ENCODE measurements at regions not wholly inside any gene's neighbourhood (a gene's known extent, or its start where the extent isn't known, plus 50 kb on each side); places are given as distances from the start of the nearest gene placed in this dataset.

DNA sequence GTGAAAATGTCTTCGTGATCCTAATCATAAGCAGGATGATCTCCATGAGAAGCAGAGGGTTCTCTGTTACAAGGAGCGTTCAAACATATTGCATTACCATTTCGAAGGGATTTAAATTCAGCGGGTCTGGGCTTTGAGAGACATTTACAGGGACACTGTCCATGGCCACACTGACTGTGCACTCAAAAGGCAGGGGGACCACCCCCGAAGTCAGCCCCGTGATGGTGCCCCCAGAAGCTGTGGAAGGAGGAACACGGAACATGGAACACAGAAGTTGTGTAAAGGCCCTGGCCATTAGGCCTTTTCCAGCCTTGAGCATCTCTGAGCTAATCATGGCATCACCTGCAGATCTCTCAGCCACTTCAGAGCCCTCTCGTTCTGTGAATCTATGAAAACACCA lies 268.4 kb upstream of the MYT1L start:
- 75 to 79% methylated on average over 7 to 8 of the region's 8 CpGs for WGBS, 2 donors
- intact Hi-C loops (cut with DNase I): loop anchor here (5.0 kb wide), 1 partner anchor 43 kb away; no protein-coding TSS in a partner anchor
- ATAC-seq: no peak

DNA sequence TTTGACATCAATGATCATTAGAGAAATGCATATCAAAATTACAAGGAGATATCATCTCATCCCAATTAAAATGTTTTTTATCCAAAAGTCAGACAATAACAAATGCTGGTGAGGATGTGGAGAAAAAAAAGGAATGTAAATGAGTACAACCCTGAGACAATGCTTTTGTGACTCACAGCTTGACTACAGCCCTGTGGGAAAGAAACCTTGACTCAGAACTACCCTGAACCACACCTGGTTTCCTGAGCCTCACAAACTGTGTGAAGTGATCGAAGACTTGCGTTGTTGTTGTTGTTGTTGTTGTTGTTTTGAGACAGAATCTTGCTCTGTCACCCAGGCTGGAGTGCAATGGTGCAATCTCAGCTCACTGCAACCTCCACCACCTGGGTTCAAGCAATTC lies 266.6 kb upstream of the MYT1L start:
- no peaks in the 10 kb centered on the region for H3K4me1 ChIP-seq
- H3K9me3 ChIP-seq: no peaks in the 10 kb centered on the region
- H3K27ac ChIP-seq: no peak overlapping the region
- ATAC-seq (no peak), DNase-seq (no peak)
- TF ChIP-seq, protein P1, sequence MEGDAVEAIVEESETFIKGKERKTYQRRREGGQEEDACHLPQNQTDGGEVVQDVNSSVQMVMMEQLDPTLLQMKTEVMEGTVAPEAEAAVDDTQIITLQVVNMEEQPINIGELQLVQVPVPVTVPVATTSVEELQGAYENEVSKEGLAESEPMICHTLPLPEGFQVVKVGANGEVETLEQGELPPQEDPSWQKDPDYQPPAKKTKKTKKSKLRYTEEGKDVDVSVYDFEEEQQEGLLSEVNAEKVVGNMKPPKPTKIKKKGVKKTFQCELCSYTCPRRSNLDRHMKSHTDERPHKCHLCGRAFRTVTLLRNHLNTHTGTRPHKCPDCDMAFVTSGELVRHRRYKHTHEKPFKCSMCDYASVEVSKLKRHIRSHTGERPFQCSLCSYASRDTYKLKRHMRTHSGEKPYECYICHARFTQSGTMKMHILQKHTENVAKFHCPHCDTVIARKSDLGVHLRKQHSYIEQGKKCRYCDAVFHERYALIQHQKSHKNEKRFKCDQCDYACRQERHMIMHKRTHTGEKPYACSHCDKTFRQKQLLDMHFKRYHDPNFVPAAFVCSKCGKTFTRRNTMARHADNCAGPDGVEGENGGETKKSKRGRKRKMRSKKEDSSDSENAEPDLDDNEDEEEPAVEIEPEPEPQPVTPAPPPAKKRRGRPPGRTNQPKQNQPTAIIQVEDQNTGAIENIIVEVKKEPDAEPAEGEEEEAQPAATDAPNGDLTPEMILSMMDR (IDR thresholded peaks at IDR 0.05): no peak
- TF ChIP-seq POLR2A (IDR thresholded peaks at IDR 0.05): no peak
- no peaks in the 10 kb centered on the region for H3K27me3 ChIP-seq
- no peak overlapping the region for H3K4me3 ChIP-seq
- intact Hi-C loops (cut with DNase I): loop anchor here (5.0 kb wide), 1 partner anchor 45 kb away; no protein-coding TSS in a partner anchor
- no peaks in the 10 kb centered on the region for H3K36me3 ChIP-seq (replicated peaks in 1 of 2; ENCODE audit: insufficient read depth in 1 of 2, low read depth in 2 of 2)
- WGBS, 2 donors: 54 to 83% methylated on average over 2 of the region's 2 CpGs

More for the DNA sequence above, 268.4 kb upstream of the MYT1L start:
- H3K4me3 ChIP-seq: no peak overlapping the region
- H3K4me1 ChIP-seq: no peaks in the 10 kb centered on the region
- DNase-seq: no peak
- no peaks in the 10 kb centered on the region for H3K9me3 ChIP-seq
- no peaks in the 10 kb centered on the region for H3K27me3 ChIP-seq
- H3K36me3 ChIP-seq (replicated peaks in 1 of 2; ENCODE audit: insufficient read depth in 1 of 2, low read depth in 2 of 2): no peaks in the 10 kb centered on the region
- TF ChIP-seq, protein P1 (IDR thresholded peaks at IDR 0.05): no peak
- TF ChIP-seq POLR2A (IDR thresholded peaks at IDR 0.05): no peak
- no peak overlapping the region for H3K27ac ChIP-seq

DNA sequence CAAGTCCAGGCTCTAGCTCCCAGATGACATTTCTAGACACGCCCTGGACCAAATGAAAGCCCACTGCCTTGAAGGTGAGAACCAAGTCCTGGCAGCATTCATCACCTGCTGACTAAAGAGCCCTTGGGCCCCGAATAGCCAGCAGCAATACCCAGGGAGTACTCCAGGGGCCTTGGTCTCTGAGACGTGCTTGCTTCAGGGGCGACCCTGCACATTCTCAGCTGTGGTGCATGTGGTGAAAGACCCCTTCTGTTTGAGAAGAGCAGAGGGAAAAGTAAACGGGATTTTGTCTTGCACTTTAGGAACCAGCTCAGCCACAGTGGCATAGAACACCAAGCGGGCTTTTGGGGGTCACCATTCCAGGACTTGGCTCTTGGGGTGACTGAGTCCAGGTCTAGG lies 260.5 kb upstream of the MYT1L start:
- Histone ChIP-seq H3K27ac (no peak overlapping the region), H3K36me3 (replicated peaks in 1 of 2; ENCODE audit: insufficient read depth in 1 of 2, low read depth in 2 of 2) (no peaks in the 10 kb centered on the region), H3K4me1 (no peaks in the 10 kb centered on the region), H3K4me3 (no peak overlapping the region), H3K27me3 (no peaks in the 10 kb centered on the region), H3K9me3 (no peaks in the 10 kb centered on the region)
- TF ChIP-seq, protein P1 (IDR thresholded peaks at IDR 0.05): no peak
- TF ChIP-seq POLR2A (IDR thresholded peaks at IDR 0.05): no peak
- 42 to 63% methylated on average over 4 to 6 of the region's 6 CpGs for WGBS, 2 donors
- no peak for DNase-seq
- intact Hi-C loops (cut with DNase I): no loop called here
- ATAC-seq: no peak

DNA sequence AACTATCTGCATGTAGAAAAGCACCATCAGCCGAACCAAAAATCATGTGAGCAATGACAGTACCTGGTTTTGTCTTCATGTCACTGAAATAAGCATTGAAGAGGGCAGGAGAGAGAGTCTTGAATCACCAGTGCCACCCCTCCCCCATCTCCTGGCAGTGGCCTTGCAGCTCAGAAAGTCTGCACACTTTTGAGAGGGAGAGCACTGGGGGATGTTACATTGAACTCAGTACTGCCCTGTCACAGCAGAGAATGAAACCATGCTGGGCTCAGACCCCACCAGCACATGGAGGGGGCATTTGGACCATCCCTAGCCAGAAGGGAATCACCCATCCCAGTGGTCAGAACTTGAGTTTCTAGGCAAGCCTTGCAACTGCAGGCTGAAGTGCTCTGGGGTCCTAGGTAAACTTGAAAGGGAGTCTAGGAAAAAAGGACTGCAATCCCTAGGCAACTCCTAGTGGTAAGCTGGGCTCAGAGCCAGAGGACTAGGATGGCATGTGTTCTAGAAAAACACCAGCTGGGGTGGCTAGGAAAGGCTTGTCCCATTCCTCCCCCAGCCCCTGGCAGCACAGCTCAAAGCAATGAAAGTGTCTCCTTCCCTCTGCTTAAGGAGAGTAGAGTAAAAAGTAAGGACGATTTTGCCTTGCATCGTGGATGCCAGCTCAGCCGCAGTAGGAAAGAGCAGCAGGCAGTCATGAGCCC lies 259.9 kb upstream of the MYT1L start:
- no peaks in the 10 kb centered on the region for H3K27me3 ChIP-seq
- TF ChIP-seq POLR2A (IDR thresholded peaks at IDR 0.05): no peak
- TF ChIP-seq, protein P1 (IDR thresholded peaks at IDR 0.05): no peak
- 60 to 74% methylated on average over 4 of the region's 4 CpGs for WGBS, 2 donors
- ATAC-seq: no peak
- H3K4me1 ChIP-seq: no peaks in the 10 kb centered on the region
- DNase-seq: no peak
- intact Hi-C loops (cut with DNase I): no loop called here
- no peaks in the 10 kb centered on the region for H3K36me3 ChIP-seq (replicated peaks in 1 of 2; ENCODE audit: insufficient read depth in 1 of 2, low read depth in 2 of 2)
- no peak overlapping the region for H3K4me3 ChIP-seq
- no peak overlapping the region for H3K27ac ChIP-seq
- no peaks in the 10 kb centered on the region for H3K9me3 ChIP-seq

DNA sequence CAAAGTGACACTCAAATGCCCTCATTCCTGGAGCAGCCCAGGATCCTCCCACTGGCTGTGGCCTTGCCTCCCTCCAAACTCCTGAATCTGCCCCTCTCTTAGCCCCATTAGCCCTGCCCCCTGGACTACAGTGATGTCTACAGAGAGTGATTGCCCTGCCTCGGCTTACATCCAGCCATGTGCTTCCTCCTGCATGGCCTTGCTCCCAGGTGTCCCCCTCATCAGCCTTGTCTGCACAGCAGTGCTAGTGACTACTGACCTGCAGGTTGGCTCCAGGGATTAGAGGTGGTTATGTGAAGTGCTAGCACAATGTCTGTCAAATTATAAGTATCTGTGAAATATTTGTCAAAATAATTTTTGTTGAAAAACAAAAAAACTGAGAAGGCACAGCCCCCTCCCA lies 259.1 kb upstream of the MYT1L start:
- TF ChIP-seq POLR2A (IDR thresholded peaks at IDR 0.05): no peak
- TF ChIP-seq, protein P1 (IDR thresholded peaks at IDR 0.05): no peak
- ATAC-seq: no peak
- WGBS, 2 donors: 40 to 65% methylated on average over 1 of the region's 1 CpG
- intact Hi-C loops (cut with DNase I): no loop called here
- H3K4me1 ChIP-seq: no peaks in the 10 kb centered on the region
- DNase-seq: no peak
- no peaks in the 10 kb centered on the region for H3K27me3 ChIP-seq
- H3K4me3 ChIP-seq: no peak overlapping the region
- no peaks in the 10 kb centered on the region for H3K36me3 ChIP-seq (replicated peaks in 1 of 2; ENCODE audit: insufficient read depth in 1 of 2, low read depth in 2 of 2)
- H3K27ac ChIP-seq: no peak overlapping the region
- H3K9me3 ChIP-seq: no peaks in the 10 kb centered on the region

Data from body of pancreas (tissue), 4 donors.